ENCODE measurements at regions not wholly inside any gene's neighbourhood (a gene's known extent, or its start where the extent isn't known, plus 50 kb on each side); places are given as distances from the start of the nearest gene placed in this dataset.

- TF ChIP-seq POLR2A (IDR thresholded peaks at IDR 0.05) (no peak), CTCF (IDR thresholded peaks at IDR 0.05 in 4 of 5, conservative IDR thresholded peaks at IDR 0.05 in 1 of 5) (no peak)
Measured at GRCh38 chr1:29937356-29937755, 701.0 kb downstream of the PTPRU start.

Measured in gastrocnemius medialis (tissue), 4 donors.